LHCN-M2 (cell line): ENCODE measurements at regions not wholly inside any gene's neighbourhood (a gene's known extent, or its start where the extent isn't known, plus 50 kb on each side); places are given as distances from the start of the nearest gene placed in this dataset.
"Not testable (repeated sequence)": the region's sequence is repeated elsewhere in the genome, so short reads cannot be mapped to it uniquely, and the experiment has no call there.

ENCODE experiments used
- DNase-seq: peaks from one replicate; pipeline ENCODE4 v3.0.0-alpha.2; 2012; ENCODE audit warnings: low read depth

DNA sequence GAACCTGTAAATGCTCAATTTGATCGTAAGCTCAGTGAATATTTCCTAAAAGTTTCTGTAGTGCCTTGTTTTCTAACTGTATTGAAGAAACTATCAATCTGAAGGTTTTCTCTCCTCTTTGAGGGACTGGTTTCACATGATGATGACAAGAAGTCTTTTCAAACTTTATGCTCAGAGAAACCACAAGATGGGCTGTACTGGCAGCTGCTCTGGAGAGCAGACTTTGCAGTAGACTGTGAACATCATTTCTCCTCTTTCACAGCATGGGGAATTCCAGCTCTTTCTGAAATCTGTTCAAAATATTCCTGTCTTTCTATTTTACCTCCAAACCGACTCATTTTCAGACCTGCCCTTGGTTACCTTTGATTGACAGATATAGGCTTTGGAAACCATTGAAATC is 194.4 kb downstream of the IZUMO3 start:
- DNase-seq = no peak

DNA sequence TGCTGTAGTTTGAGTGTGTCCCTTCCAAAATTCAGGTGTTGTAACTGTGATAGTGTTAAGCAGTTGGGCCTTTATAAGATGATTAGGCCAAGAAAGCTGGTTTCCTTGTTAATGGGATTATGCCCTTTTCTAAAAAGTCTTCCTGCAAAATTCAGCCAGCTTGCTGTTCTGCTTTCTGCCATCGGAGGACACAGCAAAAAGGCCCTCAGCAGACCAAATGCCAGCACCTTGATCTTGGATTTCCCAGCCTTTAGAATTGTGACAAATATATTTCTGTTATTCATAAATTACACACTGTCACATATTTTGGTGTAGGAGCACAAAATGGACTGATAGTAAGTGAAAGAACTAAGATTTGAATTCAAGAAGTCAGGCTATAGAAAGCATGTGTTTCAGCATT is 203.2 kb downstream of the IZUMO3 start:
- DNase-seq = no peak

DNA sequence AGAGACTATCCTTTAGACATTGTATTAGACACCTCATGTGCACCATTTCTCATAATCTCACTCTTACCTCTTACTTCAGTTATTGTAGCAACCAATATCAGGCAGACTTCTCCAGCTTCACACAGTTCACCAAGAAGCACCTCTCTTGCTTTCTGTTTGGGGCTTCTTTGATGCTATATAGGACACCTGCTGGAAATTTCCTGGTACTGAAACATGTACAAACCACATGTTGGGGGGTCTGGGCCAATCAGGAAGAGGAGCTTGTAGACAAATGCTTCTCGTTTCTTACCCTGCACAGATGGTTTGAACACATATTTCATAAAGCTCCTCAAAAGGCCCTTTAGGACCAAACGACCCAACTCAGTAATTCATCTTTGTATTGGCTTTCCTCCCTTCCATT is 212.1 kb downstream of the IZUMO3 start:
- DNase-seq = no peak

DNA sequence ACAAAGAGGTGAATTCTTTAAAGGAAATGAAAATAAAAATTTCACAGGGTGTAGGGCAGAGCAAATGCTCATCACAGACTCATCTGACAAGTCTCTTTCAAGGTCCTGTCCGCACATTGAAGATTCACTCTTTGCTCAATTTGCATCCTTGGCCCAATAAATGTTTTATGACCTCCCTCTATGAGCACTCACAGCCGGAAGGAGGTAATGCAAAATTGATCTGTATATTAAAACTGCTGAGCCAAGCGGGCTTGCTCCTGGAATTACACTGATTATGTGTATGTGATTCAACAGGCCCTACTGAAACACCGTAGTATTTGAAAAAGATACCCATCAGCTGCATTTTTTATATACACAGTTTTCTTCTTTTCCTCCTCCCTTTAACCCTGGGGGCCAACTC is 246.8 kb downstream of the IZUMO3 start:
- DNase-seq = no peak

DNA sequence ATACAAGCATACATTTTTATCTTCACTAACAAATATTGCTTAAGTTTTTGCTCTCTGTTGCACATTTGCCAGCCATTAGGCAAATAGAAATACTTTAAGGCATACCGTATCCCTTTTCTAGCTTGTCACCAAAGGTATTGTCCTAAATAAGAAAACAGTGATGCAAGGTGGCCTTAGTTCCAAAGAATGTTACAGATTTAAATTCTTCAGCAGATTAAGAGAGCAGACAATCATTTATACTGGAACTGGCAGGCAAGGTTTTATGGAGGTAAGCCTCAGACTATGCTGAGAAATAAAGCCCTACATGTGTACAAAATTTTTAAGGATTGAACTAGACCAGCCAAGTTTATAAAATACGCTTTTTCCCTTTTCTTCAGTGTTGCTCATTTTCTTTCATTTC is 247.8 kb downstream of the IZUMO3 start:
- DNase-seq = no peak

DNA sequence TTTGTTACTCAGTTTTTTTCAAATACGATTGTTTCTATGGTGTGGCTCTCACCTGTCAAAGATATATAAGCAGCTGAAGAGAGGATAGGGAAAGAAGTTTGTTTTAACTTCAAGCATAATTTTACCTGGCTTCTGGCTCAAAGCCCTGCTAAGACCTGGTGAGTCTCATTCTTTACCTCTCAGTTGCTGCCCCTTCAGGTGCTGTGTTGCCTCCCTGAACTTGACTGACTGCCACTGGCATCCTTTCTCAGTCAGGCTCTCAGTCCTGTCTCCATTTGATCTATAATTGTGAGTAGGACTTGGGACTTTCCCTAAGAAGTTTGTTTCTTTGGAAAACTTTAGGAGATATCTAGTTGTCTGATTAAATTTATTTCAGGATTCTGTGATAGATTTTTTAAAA is 249.6 kb downstream of the IZUMO3 start:
- DNase-seq = no peak

DNA sequence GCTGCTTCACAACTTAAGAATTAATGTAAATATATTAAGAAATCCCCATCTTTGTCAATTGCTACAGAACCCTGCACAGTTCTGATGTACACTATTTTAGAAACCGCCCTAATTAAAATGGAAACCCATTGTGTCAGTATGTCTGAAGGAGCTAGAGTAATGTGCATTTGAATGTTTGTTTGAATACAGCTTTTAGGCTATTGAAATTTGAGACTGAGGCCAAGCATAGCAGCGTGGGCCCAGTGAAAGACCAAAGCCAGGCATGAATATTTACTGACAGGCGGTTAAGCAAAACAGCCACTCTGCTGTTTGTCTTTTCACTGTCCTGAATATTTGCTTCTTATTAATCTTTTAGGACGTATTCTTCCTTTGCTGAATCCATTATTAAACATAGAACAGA is 252.3 kb downstream of the IZUMO3 start:
- no peak for DNase-seq

DNA sequence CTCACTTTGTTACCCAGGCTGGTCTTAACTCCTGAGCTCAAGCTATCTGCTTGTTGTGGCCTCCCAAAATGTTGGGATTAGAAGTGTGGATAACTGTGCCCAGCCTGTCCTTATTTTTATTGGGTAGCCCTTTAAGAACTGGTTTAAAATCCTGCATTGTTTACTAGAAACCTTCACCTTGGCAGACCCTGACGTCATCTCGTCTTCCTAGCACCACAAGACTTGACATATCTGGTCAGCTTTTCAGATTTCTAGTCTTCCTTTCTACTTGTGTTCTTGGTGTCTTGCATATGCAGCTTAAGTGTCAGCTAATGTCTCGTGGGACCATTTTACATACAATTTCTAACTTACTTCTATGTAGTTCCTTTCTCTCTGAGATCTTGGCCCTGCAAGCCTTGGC is 258.9 kb downstream of the IZUMO3 start:
- DNase-seq = no peak

DNA sequence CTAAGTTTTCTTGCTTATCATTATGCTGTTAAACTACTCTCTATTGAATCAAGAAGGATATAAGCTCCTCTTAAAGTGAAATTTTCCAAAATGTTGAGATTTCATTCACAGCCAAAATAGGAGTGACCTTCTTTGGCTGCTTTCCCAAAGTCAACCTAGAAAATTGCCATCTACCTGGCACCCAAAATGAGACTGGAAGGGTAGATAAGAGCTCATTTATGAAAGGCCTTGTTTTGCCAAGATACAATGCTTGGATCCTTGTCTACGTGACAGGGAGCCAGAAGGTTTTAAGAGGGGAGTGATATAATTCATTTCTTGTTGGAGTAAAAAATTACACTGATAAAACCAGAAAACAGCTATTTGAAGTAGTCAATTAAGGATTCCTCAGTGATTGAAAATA is 287.1 kb downstream of the IZUMO3 start:
- no peak for DNase-seq

DNA sequence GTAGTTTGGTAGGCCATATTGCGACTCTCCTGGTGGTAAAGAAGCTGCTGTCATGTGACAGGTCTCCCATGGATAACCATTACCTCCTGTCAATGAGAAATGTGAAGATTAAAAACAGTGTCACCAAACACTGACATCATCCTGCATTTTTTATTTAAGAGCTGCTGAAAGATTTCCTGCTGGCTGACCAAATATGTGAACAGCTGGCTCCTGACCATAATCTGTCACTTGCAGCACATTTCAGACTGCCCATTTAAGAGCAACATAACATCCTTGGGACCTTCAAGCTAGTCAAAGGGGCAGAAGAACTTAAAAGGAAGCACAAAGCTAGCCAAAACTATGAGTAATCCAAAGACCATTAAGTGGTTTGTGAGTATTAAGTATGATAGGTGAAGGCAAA is 288.0 kb downstream of the IZUMO3 start:
- no peak for DNase-seq

DNA sequence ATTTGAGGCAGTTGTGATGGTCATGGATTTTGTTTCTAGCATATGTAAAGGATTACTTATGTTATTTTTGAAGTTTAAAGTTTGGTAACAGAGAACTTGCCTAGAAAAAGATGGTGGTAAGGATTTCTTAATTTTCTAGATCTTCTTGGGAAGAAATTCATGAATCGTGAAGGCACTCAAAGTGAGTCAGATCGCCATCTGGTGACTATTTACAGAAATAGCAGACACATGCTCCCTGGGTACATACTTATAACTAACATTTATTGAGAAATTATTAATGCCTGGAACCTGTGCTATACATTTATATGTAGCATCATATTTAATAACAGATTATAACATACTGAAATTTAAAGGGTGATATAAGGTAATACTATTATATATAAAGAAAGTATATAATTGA is 299.7 kb downstream of the IZUMO3 start:
- peak; percentile 1 for DNase-seq

DNA sequence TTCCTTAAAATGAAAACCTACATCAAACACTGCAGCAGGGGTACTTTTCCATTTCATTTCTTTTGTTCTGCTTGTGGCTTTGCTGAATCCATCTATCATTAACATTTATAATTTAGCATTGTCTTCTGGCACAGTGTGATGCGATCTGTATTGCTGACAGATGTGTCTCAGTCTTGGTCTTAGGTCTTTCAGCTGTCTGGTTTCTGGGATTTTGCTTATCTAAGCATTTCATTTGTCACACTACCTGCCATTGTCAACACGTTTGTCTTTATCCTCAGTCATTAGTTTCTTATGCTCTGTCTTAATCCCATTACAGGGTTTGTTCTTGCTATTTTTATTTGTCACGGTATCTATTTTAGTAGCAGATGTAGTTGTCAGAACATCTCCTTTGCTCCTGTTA is 303.1 kb downstream of the IZUMO3 start:
- no peak for DNase-seq

DNA sequence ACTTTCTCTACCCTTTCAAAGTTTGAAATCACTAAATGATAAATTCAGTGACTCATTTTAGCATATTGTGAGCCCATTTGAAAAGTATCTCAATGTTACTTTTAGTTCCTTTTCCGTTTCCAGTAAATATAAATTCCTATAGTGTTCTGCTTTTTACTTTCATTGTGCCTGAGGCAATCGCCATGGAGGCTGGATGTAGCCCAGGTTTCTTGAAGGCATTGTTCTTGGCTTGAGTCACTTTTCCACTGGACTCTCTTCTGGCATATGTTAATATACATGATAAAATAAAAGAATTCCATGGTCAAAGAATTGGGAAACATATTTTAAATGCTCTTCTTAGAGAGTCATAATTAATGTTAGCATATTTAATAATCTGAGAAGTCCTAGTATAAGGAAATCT is 327.0 kb downstream of the IZUMO3 start:
- no peak for DNase-seq

DNA sequence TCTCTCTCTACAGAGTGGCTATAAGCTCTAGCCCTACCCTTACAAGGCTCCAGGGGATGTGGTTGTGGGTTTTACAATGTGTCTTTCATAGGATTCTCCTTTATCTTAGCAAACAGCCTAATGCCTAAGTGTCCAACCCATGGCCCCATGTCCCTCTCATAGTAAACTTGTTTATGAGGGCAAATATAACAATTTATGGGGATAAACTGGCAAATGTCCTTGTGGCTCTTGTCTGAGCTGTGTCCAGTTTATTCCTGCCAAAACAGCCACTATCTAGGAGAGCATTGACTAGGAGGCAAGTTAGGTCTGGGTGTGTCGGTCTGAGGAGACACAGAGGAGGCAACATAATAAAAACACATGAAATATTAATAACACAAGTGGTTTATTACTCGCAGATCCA is 335.1 kb downstream of the IZUMO3 start:
- DNase-seq = no peak

DNA sequence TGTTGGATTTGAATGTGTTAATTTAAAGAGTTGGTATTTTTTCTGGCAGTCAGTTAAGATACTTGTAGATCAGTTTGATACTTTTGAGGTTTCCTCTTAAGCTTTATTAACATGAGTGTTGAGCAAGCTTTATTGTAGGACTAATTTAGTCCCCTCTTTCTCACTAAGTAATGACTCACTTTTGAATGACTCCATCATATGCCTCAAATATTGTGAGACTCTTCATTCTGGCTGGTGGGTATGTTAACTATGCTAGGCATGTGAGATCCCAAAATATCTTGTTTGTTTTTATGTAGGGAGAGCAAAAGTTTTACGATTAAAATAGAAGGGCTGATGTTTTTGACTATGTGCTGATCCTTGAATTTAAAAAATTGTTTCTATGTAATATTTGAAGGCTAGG is 355.7 kb downstream of the IZUMO3 start:
- no peak for DNase-seq

DNA sequence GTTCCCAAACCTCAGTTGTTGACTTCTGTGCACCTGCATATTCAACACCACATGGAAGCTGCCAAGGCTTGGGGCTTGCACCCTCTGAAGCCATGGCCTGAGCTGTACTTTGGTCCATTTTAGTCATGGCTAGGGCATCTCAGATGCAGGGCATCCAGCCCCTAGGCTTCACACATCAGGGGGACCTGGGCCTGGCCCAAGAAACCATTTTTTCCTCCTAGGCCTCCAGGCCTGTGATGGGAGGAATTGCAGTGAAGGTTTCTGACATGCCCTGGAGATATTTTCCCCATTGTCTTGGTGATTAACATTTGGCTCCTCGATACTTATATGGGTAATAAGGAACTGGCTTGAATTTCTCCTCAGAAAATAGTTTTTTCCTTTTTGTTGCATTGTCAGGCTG is 354.5 kb upstream of the ELAVL2 start:
- not testable (repeated sequence) for DNase-seq

DNA sequence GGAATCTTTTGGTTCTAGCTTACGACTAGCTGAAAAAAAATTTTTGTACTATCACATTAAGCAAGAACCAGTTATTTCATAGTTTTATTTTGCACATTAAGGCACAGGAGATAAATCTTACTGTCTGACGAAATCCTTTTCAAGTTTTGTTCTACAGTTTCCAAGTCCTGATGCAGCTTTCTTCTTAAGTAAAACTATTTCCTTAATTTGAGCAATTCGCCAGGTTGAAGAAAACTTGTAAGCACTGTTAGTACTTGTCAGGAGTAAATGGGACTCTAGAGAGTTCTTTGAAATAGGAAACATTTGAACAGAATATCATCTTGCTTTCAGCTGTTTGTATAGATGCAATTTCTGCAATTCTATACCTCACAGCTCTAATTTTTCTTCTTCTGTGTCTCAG is 318.8 kb upstream of the ELAVL2 start:
- no peak for DNase-seq

DNA sequence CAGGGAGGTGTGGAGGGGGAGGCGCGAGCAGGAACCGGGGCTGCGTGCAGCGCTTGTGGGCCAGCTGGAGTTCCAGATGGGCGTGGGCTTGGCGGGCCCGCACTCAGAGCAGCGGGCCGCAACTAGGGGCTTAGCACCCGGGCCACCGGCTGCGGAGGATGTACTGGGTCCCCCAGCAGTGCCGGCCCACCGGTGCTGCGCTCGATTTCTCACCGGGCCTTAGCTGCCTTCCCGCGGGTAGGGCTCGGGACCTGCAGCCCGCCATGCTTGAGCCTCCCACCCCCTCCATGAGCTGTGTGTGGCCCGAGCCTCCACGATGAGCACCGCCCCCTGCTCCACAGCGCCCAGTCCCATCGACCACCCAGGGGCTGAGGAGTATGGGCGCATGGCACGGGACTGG is 309.0 kb upstream of the ELAVL2 start:
- DNase-seq = not testable (repeated sequence)

DNA sequence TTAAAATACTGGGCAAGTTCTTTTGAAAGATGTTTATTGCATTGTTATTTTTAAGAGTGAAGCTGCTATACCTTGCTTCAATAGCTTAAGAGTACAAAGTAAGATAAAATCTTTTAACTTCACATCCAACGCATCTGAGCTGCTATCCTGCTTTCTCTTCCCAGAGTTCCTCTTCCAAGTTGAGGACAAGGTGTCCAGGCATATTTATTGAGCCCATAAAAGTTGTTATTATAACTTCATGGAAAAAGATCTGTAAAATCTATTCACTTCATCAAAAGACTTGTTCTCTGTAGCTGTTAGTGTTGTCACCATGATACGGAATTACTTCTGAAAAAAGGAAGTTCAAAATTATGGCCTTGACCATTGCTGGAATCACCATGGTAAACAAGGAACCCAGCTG is 306.2 kb upstream of the ELAVL2 start:
- no peak for DNase-seq

DNA sequence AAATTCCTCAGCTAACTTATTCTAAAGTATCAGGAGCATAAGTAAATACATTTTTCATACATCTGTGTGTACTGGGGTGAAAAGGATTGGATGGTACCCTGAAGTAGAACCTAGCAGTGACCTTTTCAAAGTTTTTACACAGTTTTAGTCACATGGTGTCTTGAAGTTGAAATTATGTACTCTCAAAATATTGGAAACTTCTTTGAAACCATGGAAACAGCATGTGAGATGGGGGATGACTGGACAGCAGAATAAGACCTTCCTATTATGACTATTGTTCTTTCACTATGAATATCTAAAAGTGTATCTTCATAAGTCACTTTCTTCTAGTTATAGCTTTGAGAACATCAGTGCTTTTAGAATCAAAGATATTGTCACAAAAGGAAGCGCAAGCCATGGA is 301.5 kb upstream of the ELAVL2 start:
- DNase-seq = no peak

DNA sequence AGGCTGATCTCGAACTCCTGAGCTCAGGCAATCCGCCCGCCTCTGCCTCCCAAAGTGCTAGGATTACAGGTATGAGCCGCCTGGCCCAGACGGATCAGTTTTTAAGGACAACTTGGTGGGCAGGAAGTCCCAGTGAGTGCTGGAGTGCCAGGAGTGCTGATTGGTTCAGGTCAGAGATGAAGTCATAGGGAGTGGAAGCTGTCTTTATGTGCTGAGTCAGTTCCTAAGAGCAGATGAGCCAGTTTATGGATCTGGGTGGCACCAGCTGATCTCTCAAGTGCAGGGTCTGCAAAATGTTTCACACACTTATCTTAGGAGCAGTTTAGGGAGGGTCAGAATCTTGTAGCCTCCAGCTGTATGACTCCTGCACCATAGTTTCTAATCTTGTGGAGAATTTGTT is 292.1 kb upstream of the ELAVL2 start:
- no peak for DNase-seq

DNA sequence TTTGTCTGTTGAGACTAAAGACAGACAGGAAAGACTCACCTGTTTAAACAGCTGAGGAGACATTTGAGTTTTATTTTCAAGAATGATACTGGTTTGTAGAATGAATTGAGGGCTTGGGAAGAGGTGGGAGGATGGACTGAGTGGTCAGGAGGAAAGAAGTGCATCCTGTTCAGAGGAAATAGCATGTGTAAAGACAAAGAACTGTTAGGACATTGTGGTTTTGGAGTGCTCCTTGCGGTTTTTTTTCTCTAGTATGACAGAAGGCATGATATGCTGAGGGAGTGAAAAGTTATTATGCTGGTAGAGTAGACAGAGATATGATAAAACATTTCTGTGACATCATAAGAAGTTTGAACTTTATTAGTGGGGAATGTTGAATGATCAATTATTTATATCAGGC is 270.7 kb upstream of the ELAVL2 start:
- DNase-seq = no peak

DNA sequence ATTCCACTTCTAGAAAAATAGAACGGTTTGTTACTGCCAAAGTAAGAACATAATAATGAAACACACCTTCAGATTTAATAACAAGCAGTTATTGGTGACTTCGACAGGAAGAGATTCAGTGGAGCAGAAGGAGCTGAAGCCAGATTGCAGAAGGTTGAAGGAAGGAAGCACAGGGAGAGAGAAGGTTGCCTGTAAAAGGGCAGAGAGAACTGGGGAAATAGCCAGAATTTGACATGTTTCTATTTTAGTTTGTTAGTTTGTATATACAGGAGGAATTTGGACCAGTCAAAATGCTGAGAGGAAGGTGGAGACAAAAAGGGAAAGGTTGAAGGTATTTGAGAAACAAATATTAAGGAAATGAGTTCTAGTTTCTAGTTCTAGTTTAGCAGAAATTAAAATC is 269.2 kb upstream of the ELAVL2 start:
- no peak for DNase-seq

DNA sequence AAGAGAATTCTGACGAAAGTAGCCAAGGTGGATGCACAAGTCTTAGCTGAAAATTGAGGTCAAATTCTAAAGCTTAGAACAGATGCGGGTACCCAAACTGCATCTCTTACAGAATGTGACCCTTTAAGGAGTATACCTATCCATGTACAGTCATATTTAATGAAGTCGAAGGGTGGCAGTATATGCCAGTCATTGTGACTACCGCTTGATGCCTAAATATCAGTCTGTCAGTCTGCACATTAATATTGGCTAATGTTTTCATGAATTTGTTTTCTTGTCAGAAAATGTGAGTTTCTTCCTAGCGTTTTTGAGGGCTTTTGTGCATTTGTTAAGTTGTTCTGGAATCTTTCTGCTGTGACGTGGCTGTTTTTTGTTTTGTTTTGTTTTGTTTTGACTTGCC is 264.5 kb upstream of the ELAVL2 start:
- no peak for DNase-seq

DNA sequence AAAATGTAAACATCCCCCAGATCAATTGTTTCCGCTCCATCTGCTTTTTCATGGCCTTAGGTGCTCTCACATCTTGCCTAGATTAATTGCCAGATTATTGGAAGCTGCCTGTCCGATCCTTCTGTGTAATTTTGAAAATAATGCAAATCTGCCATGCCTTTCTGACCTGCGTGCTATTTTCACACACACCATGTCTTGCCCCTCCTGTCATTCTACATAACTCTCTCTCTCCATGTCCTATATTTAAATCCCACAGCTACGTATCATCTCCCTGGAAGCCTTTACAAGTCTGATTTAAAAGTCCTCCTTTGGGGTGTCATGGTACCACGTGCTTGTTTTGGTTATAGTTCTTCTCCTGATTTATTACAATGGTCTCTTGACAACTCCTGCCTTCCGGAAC is 247.6 kb upstream of the ELAVL2 start:
- no peak for DNase-seq
